IMR-90 (cell line): ENCODE measurements at regions not wholly inside any gene's neighbourhood (a gene's known extent, or its start where the extent isn't known, plus 50 kb on each side); places are given as distances from the start of the nearest gene placed in this dataset.

Experiments used
- ATAC-seq: fragments of 200-7000 bp; cut with Tn5 transposase; 2 replicates; pipeline ENCODE4 v1.9.1; 2020; ENCODE audit warnings: low read depth, mild to moderate bottlenecking, moderate library complexity
- BruUV-seq: library from RNA; stranded (reverse); fragments of 400-500 nt; replicated peaks from 2 replicates; lab custom pipeline; 2021; lab: Mats Ljungman, UMichigan
- CTCF ChIA-PET: fragments of 300-600 bp; formaldehyde crosslinking; extraction: SDS; loops from one replicate; lab custom pipeline; 2021; ENCODE audit warnings: antibody characterized with exemption; lab: Yijun Ruan, JAX
- POLR2A ChIA-PET: fragments of 300-600 bp; sonication (Branson Sonifier 250); formaldehyde crosslinking; loops from one replicate; lab custom pipeline; 2022; ENCODE audit warnings: antibody characterized with exemption; ENCODE audit not compliant: unreplicated experiment; lab: Charles Lee
- DNase-seq: peaks from one replicate; pipeline ENCODE4 v3.0.0; 2013
- H2AFZ ChIP-seq: replicated peaks from 2 replicates; pipeline ENCODE3; 2013; ENCODE audit warnings: low read length, mild to moderate bottlenecking; ENCODE audit not compliant: poor library complexity
- H2AK5ac ChIP-seq: 2 replicates; pipeline ENCODE4 v1.6.1; 2013; ENCODE audit warnings: low read depth, low read length, inconsistent platforms
- H2AK9ac ChIP-seq: replicated peaks from 2 replicates; pipeline ENCODE3; 2013; ENCODE audit warnings: mild to moderate bottlenecking, low read depth, low read length, moderate library complexity; ENCODE audit not compliant: poor library complexity
- H2BK120ac ChIP-seq: 2 replicates; pipeline ENCODE4 v1.6.1; 2013; ENCODE audit warnings: low read depth, low read length, inconsistent platforms
- H2BK15ac ChIP-seq: 3 replicates; pipeline ENCODE4 v1.6.1; 2013; ENCODE audit warnings: low read depth, low read length, inconsistent platforms
- H2BK20ac ChIP-seq: 2 replicates; pipeline ENCODE4 v1.6.1; 2013; ENCODE audit warnings: low read depth, mild to moderate bottlenecking, inconsistent platforms, low read length, moderate library complexity
- H2BK5ac ChIP-seq: 2 replicates; pipeline ENCODE4 v1.6.1; 2013; ENCODE audit warnings: mild to moderate bottlenecking, low read depth, low read length, inconsistent platforms; ENCODE audit not compliant: poor library complexity, severe bottlenecking
- H3K14ac ChIP-seq: replicated peaks from 2 replicates; pipeline ENCODE4 v1.6.1; 2013; ENCODE audit warnings: low read depth, low read length, inconsistent platforms
- H3K18ac ChIP-seq: 2 replicates; pipeline ENCODE4 v1.6.1; 2013; ENCODE audit warnings: low read depth, low read length, control low read depth
- H3K23ac ChIP-seq: 2 replicates; pipeline ENCODE4 v1.6.1; 2013; ENCODE audit warnings: low read depth, low read length, inconsistent platforms
- H3K27ac ChIP-seq: 2 replicates; pipeline ENCODE4 v1.5.1; 2013; ENCODE audit warnings: mild to moderate bottlenecking, control low read depth, low read length; ENCODE audit not compliant: insufficient read depth
- H3K27me3 ChIP-seq: 2 replicates; pipeline ENCODE4 v1.6.1; 2013; ENCODE audit warnings: low read length; ENCODE audit not compliant: control insufficient read depth, insufficient read depth
- H3K36me3 ChIP-seq: 2 replicates; pipeline ENCODE4 v1.6.1; 2013; ENCODE audit warnings: low read length, mixed read lengths; ENCODE audit not compliant: control insufficient read depth, insufficient read depth
- H3K4ac ChIP-seq: 2 replicates; pipeline ENCODE4 v1.6.1; 2013; ENCODE audit warnings: low read depth, low read length, inconsistent platforms
- H3K4me1 ChIP-seq: 2 replicates; pipeline ENCODE4 v1.6.1; 2013; ENCODE audit warnings: low read length, mixed read lengths; ENCODE audit not compliant: control insufficient read depth, insufficient read depth
- H3K4me2 ChIP-seq: 2 replicates; pipeline ENCODE4 v1.6.1; 2013; ENCODE audit warnings: low read depth, mild to moderate bottlenecking, control low read depth, low read length, moderate library complexity
- H3K4me3 ChIP-seq: 2 replicates; pipeline ENCODE4 v1.5.1; 2013; ENCODE audit warnings: low read depth, mild to moderate bottlenecking, control low read depth, low read length, moderate library complexity; ENCODE audit not compliant: insufficient read depth
- H3K56ac ChIP-seq: 2 replicates; pipeline ENCODE4 v1.6.1; 2013; ENCODE audit warnings: low read length, inconsistent platforms; ENCODE audit not compliant: insufficient read depth; ENCODE audit errors: extremely low read depth
- H3K79me1 ChIP-seq, 2 experiments: 2 replicates each; pipeline ENCODE4 v1.6.1; 2013; ENCODE audit warnings: low read length in 2 of 2, inconsistent platforms in 1 of 2, low read depth in 1 of 2
- H3K9ac ChIP-seq: 2 replicates; pipeline ENCODE4 v1.6.1; 2013; ENCODE audit warnings: low read depth, low read length, control low read depth
- H3K9me1 ChIP-seq: 2 replicates; pipeline ENCODE4 v1.6.1; 2013; ENCODE audit warnings: low read length, inconsistent platforms; ENCODE audit not compliant: insufficient read depth
- H3K9me3 ChIP-seq: 2 replicates; pipeline ENCODE4 v1.6.1; 2013; ENCODE audit warnings: low read length; ENCODE audit not compliant: control insufficient read depth, insufficient read depth
- H4K20me1 ChIP-seq: 2 replicates; pipeline ENCODE4 v1.6.1; 2013; ENCODE audit warnings: low read length, inconsistent platforms; ENCODE audit not compliant: insufficient read depth
- H4K5ac ChIP-seq: 2 replicates; pipeline ENCODE4 v1.6.1; 2013; ENCODE audit warnings: mild to moderate bottlenecking, low read depth, low read length, control low read depth
- H4K8ac ChIP-seq, 2 experiments: 2 replicates each; pipeline ENCODE4 v1.6.1; 2013; ENCODE audit warnings: low read depth in 2 of 2, low read length in 2 of 2, control low read depth in 1 of 2, inconsistent platforms in 1 of 2
- H4K91ac ChIP-seq: 2 replicates; pipeline ENCODE4 v1.6.1; 2013; ENCODE audit warnings: low read depth, low read length, inconsistent platforms; ENCODE audit not compliant: insufficient read depth
- BHLHE40 ChIP-seq: fragments of 150-350 bp; IDR thresholded peaks from 2 replicates; pipeline ENCODE4 v1.6.1; 2016; ENCODE audit warnings: mild to moderate bottlenecking, low read depth, low read length
- CEBPB ChIP-seq: IDR thresholded peaks from 2 replicates; pipeline ENCODE4 v1.6.1; 2012; ENCODE audit warnings: low read depth, low read length, improper control_type of control experiment
- CHD1 ChIP-seq: IDR thresholded peaks from 2 replicates; pipeline ENCODE4 v1.6.1; 2012; ENCODE audit warnings: low read depth, low read length, improper control_type of control experiment
- MAZ ChIP-seq: IDR thresholded peaks from 2 replicates; pipeline ENCODE4 v1.6.1; 2012; ENCODE audit warnings: low read depth, mild to moderate bottlenecking, low read length, improper control_type of control experiment, moderate library complexity, borderline replicate concordance
- NFE2L2 ChIP-seq: fragments of 150-350 bp; IDR thresholded peaks from 2 replicates; pipeline ENCODE4 v1.6.1; 2016; ENCODE audit warnings: low read depth, mild to moderate bottlenecking, low read length
- RCOR1 ChIP-seq: IDR thresholded peaks from 2 replicates; pipeline ENCODE4 v1.6.1; 2012; ENCODE audit warnings: mild to moderate bottlenecking, low read length, improper control_type of control experiment; ENCODE audit not compliant: insufficient replicate concordance
- RFX5 ChIP-seq: IDR thresholded peaks from 2 replicates; pipeline ENCODE4 v1.8.0; 2012; ENCODE audit warnings: low read depth, mild to moderate bottlenecking, low read length, moderate library complexity
- SMC3 ChIP-seq: fragments of 150-350 bp; IDR thresholded peaks from 2 replicates; pipeline ENCODE4 v1.6.1; 2016; ENCODE audit warnings: low read depth, mild to moderate bottlenecking, antibody characterized with exemption, low read length, moderate library complexity
- WGBS, 2 experiments: methylation state at CpG; one replicate each; pipeline versions ENCODE4 v1.1.5 to v1.1.7; 2013; ENCODE audit warnings: missing lambda C conversion rate in 2 of 2; ENCODE audit not compliant: insufficient read length in 1 of 2; ENCODE audit errors: extremely low coverage in 2 of 2; 5-methylcytosine and 5-hydroxymethylcytosine counted together
- dilution Hi-C: fragments of 300-500 bp; cut with HindIII; formaldehyde crosslinking; loops from one replicate; pipeline ENCODE4 v1.14.3; 2018; ENCODE audit warnings: low sequenced_read_pairs; ENCODE audit not compliant: unreplicated experiment
- in situ Hi-C: fragments of 300-500 bp; cut with MboI; formaldehyde crosslinking; loops from 3 replicates; pipeline ENCODE4 v1.14.3; 2019; ENCODE audit warnings: low sequenced_read_pairs, inconsistent platforms, mixed read lengths
- intact Hi-C: fragments of 100-400 bp; cut with micrococcal nuclease; formaldehyde crosslinking; loops from 2 replicates; pipeline ENCODE4 v1.10.0; 2022
- TF ChIP-seq, protein P1 (sequence below): fragments of 150-350 bp; IDR thresholded peaks from 2 replicates; pipeline ENCODE4 v1.6.1; 2017; ENCODE audit warnings: mild to moderate bottlenecking, antibody characterized with exemption, low read length, low read depth

DNA sequence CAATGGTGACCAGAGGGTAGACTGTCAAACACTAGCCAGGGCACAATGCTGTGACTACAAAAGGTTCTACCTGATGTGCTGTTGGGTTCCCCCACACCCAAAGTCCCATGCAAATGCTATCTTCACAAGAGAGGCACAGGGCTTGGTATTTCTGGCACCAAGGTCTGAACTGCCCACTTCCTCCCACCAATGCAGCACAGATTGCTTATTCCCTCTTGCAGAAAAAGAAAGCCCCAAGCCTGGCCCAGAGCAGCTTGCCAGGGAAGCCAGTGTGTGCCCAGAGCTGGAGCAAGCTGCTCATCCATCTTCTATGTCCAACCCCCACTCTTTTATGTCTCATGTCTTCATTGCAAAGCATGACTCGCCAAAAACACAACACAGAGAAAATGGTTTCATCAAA, 149.4 kb upstream of the CAMK1G start:
- no peak overlapping the region for H2AK5ac ChIP-seq
- H3K4me1 ChIP-seq, result 0 out of 2 replicates have a peak, but pooled peaks cover 1% of the 10 kb centered on the region
- H3K9me1 ChIP-seq, result no peaks in the 10 kb centered on the region
- H3K56ac ChIP-seq, result no peak overlapping the region
- WGBS, 2 experiments, result 80% methylated on average over 1 of the region's 1 CpG; no CpG with 5 or more reads in 1 of the 2 experiments
- H4K91ac ChIP-seq, result no peak overlapping the region
- H3K36me3 ChIP-seq, result no peaks in the 10 kb centered on the region
- H2AFZ ChIP-seq, result no peak overlapping the region
- in situ Hi-C loops, result loop anchor here (10.0 kb wide), 2 partner anchors 79 to 229 kb away; no protein-coding TSS in a partner anchor
- no peak overlapping the region for H3K23ac ChIP-seq
- no peaks in the 10 kb centered on the region for H3K9me3 ChIP-seq
- H3K18ac ChIP-seq, result no peak overlapping the region
- BruUV-seq, result no TSS peak
- H3K79me1 ChIP-seq, result no peaks in the 10 kb centered on the region
- H3K4me2 ChIP-seq, result no peak overlapping the region
- peaks cover 5% of the 10 kb centered on the region for H3K27me3 ChIP-seq
- dilution Hi-C loops, result no loop called here
- no peak for TF ChIP-seq CEBPB
- TF ChIP-seq, protein P1, sequence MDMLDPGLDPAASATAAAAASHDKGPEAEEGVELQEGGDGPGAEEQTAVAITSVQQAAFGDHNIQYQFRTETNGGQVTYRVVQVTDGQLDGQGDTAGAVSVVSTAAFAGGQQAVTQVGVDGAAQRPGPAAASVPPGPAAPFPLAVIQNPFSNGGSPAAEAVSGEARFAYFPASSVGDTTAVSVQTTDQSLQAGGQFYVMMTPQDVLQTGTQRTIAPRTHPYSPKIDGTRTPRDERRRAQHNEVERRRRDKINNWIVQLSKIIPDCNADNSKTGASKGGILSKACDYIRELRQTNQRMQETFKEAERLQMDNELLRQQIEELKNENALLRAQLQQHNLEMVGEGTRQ, result no peak
- TF ChIP-seq RFX5, result no peak
- no peak for TF ChIP-seq MAZ
- peak; percentile 62; the same call in 1 of the 2 replicates for TF ChIP-seq NFE2L2
- no peak for TF ChIP-seq RCOR1
- TF ChIP-seq SMC3, result no peak
- no peak for TF ChIP-seq CHD1
- TF ChIP-seq BHLHE40, result no peak
- DNase-seq, result no peak
- no peak overlapping the region for H4K5ac ChIP-seq
- H2BK120ac ChIP-seq, result no peak overlapping the region
- H4K8ac ChIP-seq, result no peak overlapping the region
- H3K14ac ChIP-seq, result no peak overlapping the region
- H3K4me3 ChIP-seq, result no peak overlapping the region
- H2BK20ac ChIP-seq, result no peak overlapping the region
- intact Hi-C loops, result no loop called here
- no peak overlapping the region for H3K4ac ChIP-seq
- H4K20me1 ChIP-seq, result no peaks in the 10 kb centered on the region
- H2AK9ac ChIP-seq, result no peak overlapping the region
- no peak overlapping the region for H3K27ac ChIP-seq
- POLR2A ChIA-PET, result no interaction called here
- CTCF ChIA-PET, result no interaction called here
- no peak overlapping the region for H2BK5ac ChIP-seq
- H3K9ac ChIP-seq, result no peak overlapping the region
- no peak for ATAC-seq
- no peak overlapping the region for H2BK15ac ChIP-seq
